Activated T-helper 17 cell treated with anti-CD3 and anti-CD28 coated beads, Interleukin-2, amount 50 U/mL, for 72 hours (primary cell): ENCODE measurements at regions not wholly inside any gene's neighbourhood (a gene's known extent, or its start where the extent isn't known, plus 50 kb on each side); places are given as distances from the start of the nearest gene placed in this dataset.

Experiments
- ATAC-seq: fragments of 150-1000 bp; cut with Tn5 transposase; replicated peaks from 2 replicates; pipeline ENCODE4 v1.10.0; 2021; ENCODE audit warnings: mild to moderate bottlenecking, moderate library complexity
- H3K27ac Mint-ChIP-seq: one replicate; pipeline ENCODE4 v1.8.0; 2022; ENCODE audit warnings: mixed read lengths
- H3K27me3 Mint-ChIP-seq: one replicate; pipeline ENCODE4 v1.8.0; 2022; ENCODE audit warnings: mixed read lengths
- H3K36me3 Mint-ChIP-seq: one replicate; pipeline ENCODE4 v1.8.0; 2022; ENCODE audit warnings: low read depth, mild to moderate bottlenecking, mixed read lengths
- H3K4me1 Mint-ChIP-seq: one replicate; pipeline ENCODE4 v1.8.0; 2022; ENCODE audit warnings: mixed read lengths
- H3K4me3 Mint-ChIP-seq: one replicate; pipeline ENCODE4 v1.8.0; 2022; ENCODE audit warnings: mild to moderate bottlenecking, mixed read lengths
- H3K9me3 Mint-ChIP-seq: one replicate; pipeline ENCODE4 v1.8.0; 2022; ENCODE audit warnings: mixed read lengths

DNA sequence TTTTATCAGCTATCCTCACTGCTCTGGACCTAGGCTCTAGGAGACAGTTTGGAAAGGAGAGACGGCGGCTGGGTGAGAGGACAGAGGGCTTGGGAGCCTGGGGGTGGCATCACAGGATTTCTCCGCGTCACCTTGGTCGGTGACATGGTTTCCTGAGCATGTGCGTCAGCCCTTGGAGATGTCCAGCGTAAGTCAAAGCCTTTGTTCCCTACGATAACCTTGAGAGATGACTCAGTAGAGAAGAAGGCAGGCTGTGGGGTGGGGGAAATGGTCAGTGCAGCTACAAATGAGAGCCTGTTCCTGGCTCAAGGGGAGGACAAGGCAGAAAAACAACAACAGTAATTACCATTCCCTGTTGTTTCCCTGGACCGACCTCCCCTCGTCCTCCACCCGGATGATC lies 90.2 kb upstream of the TBX3 start:
- no peak for ATAC-seq
- Mint-ChIP-seq H3K27ac (no peak overlapping the region), H3K36me3 (no peaks in the 10 kb centered on the region), H3K4me1 (no peaks in the 10 kb centered on the region), H3K27me3 (no peaks in the 10 kb centered on the region), H3K4me3 (no peak overlapping the region), H3K9me3 (peaks cover 4% of the 10 kb centered on the region)

DNA sequence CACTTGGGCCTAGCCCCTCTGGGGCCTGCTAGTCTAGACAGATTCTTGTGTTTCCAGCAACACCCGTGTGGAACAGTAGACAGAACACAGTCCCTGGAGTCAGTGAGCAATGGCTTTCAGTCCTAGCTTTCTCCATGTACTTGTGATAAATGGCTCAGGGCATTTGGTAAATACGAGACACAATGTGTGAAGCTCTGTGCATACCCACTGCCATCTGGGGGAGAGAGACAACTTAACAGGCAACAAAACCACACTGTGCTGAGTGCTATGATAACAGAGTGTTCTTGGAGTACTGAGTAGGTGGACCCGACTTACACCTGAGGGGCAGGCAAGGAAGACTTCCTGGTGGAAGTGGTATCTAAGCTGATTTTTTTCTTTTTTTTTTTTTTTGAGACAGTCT lies 86.3 kb upstream of the TBX3 start:
- no peaks in the 10 kb centered on the region for H3K4me1 Mint-ChIP-seq
- peaks cover 7% of the 10 kb centered on the region for H3K9me3 Mint-ChIP-seq
- no peak for ATAC-seq
- no peaks in the 10 kb centered on the region for H3K27me3 Mint-ChIP-seq
- H3K4me3 Mint-ChIP-seq, result no peak overlapping the region
- no peak overlapping the region for H3K27ac Mint-ChIP-seq
- no peaks in the 10 kb centered on the region for H3K36me3 Mint-ChIP-seq

DNA sequence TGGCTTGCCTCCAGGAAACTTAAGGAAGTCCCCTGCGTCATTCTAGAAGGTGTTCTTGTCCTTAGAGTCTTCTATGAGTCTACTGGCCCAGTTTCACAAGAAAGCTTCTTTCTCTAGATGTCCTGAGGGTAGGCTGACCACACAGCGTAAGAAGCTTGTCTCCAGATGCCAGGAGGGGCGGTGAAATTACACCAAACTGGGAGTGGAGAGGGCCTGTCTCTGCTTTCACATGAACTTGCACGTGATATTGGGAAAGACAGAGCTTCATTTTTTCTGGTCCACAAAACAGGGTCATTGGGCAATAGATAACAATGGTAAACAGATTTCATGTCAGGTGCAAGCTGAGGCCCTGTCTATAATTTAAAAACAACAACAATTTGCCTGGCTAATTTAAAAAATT lies 85.7 kb upstream of the TBX3 start:
- no peaks in the 10 kb centered on the region for H3K36me3 Mint-ChIP-seq
- H3K4me1 Mint-ChIP-seq, result no peaks in the 10 kb centered on the region
- peaks cover 7% of the 10 kb centered on the region for H3K9me3 Mint-ChIP-seq
- ATAC-seq, result no peak
- no peak overlapping the region for H3K4me3 Mint-ChIP-seq
- H3K27ac Mint-ChIP-seq, result no peak overlapping the region
- H3K27me3 Mint-ChIP-seq, result no peaks in the 10 kb centered on the region

DNA sequence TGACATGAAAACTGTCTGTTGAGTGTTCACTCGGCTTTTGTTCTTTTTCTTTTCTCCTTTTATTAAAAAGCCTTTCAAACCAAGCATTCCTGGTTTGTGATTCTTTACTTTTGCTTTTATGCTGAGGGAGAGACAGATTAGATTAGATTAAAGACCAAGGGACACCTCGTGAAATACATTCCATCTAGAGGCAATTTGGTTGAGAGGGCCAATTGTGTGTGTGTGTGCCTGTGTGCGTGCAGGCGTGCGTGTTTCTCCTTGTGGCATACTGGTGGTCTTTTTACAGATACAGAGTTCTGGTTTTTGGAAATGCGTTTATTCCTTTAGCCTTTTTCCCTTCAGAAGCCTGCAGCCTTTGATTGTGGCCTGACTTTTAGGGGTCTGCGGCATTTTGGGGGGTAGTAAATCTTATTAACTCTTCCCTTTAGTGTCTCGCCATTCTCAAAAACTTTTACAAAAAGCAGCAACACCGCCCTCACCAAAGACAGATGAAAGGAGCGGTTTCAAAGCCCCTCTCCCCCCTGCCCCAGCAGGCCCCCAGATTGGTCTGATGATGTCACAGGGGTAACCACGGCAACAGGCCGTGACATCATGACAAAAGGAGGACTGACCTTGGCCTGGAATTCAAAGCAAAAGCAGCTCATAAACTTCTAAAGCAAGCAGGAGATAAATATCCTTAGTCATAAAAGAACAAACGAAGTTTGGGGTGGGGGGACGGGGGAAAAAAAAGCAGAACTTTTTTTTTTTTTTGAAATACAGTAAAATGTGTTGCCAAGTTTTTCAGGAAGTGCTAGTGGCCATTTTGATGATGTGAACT lies 84.1 kb upstream of the TBX3 start:
- no peaks in the 10 kb centered on the region for H3K27me3 Mint-ChIP-seq
- H3K4me1 Mint-ChIP-seq, result no peaks in the 10 kb centered on the region
- no peak overlapping the region for H3K27ac Mint-ChIP-seq
- ATAC-seq, result no peak
- H3K4me3 Mint-ChIP-seq, result no peak overlapping the region
- H3K36me3 Mint-ChIP-seq, result no peaks in the 10 kb centered on the region
- H3K9me3 Mint-ChIP-seq, result peaks cover 7% of the 10 kb centered on the region

DNA sequence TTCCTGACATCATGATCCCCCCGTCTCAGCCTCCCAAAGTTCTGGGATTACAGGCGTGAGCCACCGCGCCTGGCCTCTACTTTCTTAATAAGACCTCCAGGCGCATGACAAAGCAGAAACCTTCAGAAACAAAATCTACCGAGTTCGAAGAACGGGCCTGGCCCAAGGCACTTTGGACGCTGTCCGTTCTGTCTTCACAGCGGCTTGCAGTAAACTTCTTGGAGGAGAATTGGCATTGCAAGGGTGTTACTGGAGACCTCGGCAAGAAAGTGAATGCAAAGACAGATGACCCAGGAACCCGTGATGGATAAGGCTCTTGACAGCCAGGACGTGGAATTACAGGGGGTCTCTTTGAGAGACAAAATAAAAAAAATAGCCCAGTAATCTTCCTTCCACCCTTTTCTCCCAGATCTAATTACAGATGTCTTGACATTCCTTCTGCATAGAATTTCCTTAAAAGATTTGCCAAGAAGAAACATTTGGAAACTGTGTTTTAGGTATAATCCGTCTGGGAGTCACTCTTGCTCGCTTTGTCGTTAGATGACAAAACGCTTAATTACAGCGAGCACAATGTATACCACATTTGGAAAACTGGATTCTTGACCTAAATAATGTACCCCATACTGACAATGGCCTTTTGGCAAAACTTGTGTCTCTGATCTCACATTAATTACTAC lies 83.2 kb upstream of the TBX3 start:
- Mint-ChIP-seq H3K36me3 (no peaks in the 10 kb centered on the region), H3K4me1 (no peaks in the 10 kb centered on the region), H3K27ac (no peak overlapping the region), H3K9me3 (peaks cover 9% of the 10 kb centered on the region), H3K27me3 (no peaks in the 10 kb centered on the region), H3K4me3 (no peak overlapping the region)
- ATAC-seq, result no peak

DNA sequence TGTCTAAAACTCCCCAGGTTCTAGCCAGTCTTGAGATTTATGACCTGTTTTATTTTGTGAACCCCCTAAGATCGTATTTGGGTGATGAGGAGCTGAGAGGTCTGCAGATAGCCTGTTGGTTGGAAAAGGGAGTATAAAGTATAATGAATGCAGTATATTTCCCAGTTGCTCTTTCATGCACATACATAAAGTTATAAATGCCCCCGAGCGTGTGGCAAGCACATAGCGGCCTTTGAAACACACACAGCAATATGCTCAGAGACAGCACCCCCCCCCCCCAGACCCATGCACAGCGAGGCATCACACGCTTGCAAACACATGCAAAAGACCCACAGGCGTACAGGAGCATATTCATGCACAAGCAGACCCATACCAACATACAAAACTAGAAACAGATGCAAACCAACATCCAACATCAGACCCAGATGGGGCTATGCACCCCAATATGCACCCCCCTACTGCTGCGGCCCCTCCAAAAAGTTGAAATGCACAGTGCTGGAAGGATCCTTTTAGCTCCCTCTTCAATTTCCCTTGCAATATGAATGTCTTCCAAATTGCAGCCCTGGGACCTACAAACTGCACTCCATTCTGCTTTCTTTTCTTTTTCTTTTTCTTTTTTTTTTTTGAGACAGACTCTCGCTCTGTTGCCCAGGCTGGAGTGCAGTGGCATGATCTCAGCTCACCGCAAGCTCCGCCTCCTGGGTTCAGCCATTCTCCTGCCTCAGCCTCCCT lies 82.2 kb upstream of the TBX3 start:
- no peaks in the 10 kb centered on the region for H3K4me1 Mint-ChIP-seq
- no peaks in the 10 kb centered on the region for H3K27me3 Mint-ChIP-seq
- ATAC-seq, result no peak

DNA sequence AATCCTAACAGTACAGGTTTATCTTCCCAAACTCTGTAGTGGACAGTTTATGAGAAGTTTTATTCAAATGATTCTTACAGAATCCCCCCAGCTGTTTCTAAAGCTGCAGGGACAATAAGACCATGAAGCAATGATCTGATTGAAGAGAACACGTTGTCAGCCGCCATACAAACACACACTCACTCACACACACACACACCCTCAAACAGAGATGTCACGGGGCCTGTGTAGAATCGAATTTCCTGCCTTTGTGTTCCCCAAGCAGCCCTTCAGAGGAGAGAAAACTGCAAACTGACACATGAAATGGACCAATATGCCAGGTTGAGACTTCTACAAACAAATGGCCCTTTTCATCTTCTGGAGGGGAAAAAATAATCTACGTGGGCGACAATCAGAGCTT lies 80.5 kb upstream of the TBX3 start:
- Mint-ChIP-seq H3K9me3 (peaks cover 10% of the 10 kb centered on the region), H3K27ac (no peak overlapping the region), H3K27me3 (no peaks in the 10 kb centered on the region), H3K36me3 (no peaks in the 10 kb centered on the region), H3K4me1 (no peaks in the 10 kb centered on the region), H3K4me3 (no peak overlapping the region)
- ATAC-seq, result no peak

More for the DNA sequence above, 82.2 kb upstream of the TBX3 start:
- Mint-ChIP-seq H3K9me3 (peaks cover 10% of the 10 kb centered on the region), H3K36me3 (no peaks in the 10 kb centered on the region), H3K4me3 (no peak overlapping the region), H3K27ac (no peak overlapping the region)

DNA sequence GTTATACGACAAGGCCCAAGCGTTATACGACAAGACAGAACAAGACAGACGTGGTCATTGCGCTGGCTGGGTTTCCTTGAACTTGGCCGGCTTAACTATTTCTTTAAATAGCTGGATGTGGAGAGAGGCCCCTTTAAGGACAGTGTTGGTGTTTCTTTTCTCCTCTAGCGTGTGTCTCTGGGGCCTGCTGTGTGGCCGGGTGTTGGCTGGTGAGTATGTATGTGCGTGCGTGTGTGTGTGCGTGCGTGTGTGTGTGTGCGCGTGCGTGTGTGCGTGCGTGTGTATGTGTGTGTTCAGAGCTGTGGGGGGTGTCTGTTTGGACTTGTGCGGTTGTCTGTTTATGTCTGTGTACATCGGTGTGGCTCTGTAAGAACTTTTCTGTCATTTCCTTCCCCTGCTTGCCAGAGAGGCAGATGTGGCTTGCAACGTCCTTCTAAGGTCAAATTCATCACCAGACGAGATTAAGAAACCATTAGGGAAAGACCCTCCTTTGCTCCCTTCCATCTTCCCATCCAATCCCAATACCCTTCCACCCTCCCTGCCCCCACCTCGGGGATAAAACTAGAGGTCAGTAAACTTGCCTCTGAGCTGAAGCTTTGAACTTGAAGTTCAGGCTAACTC lies 78.6 kb upstream of the TBX3 start:
- peaks cover 4% of the 10 kb centered on the region for H3K27me3 Mint-ChIP-seq
- H3K27ac Mint-ChIP-seq, result no peak overlapping the region
- H3K4me1 Mint-ChIP-seq, result no peaks in the 10 kb centered on the region
- H3K36me3 Mint-ChIP-seq, result no peaks in the 10 kb centered on the region
- peaks cover 3% of the 10 kb centered on the region for H3K9me3 Mint-ChIP-seq
- ATAC-seq, result no peak
- no peak overlapping the region for H3K4me3 Mint-ChIP-seq

DNA sequence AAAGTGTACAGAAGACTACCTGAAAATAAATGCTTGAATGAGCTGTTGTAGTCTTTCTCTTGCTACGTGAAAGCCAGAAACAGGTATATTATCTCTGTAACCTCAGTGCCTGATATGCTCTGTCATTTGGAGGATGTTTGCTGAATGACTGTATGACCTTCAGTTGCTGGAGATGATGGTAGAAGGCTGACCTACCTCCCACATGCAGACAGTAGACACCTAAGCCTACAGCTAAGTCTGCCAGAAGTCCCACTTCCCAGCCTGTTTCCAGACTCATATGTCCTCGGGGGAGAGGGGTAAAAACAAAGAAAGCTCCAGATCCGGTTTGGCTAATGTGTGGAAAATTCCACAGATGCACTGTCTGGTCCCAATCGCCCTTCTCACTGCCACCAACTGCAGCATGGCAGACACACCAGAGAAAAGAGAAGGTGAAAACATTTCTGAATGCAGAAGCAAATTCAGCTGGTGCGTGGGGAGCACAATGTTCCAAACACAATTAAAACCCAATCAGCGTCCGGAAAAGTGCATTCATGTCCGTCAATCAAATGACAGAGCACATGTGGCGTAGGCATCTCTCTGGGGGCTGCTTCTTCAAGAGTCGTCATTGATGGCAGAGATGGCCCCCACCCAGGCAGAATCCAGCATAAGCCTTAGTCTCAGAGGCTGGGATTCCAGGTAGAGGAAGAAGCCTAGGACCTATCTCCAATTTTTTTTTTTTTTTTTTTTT lies 76.3 kb upstream of the TBX3 start:
- Mint-ChIP-seq H3K4me1 (no peaks in the 10 kb centered on the region), H3K4me3 (no peak overlapping the region), H3K36me3 (no peaks in the 10 kb centered on the region), H3K27me3 (peaks cover 4% of the 10 kb centered on the region), H3K27ac (no peak overlapping the region), H3K9me3 (peaks cover 3% of the 10 kb centered on the region)
- ATAC-seq, result no peak

DNA sequence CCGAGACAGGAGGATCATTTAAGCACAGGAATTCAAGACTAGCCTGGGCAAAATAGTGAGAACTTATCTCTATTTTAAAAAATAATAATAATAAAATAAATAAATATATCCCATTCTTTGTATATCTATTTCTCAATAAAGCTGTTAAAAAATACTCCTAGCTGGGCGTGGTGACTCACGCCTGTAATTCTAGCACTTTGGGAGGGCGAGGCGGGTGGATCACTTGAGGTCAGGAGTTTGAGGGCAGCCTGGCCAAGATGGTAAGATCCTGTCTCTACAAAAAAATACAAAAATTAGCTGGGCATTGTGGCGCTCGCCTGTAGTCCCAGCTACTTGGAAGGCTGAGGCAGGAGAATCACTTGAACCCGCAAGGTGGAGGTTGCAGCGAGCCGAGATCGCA lies 75.7 kb upstream of the TBX3 start:
- Mint-ChIP-seq H3K36me3 (no peaks in the 10 kb centered on the region), H3K4me1 (no peaks in the 10 kb centered on the region), H3K9me3 (peaks cover 3% of the 10 kb centered on the region), H3K27ac (no peak overlapping the region), H3K27me3 (peaks cover 4% of the 10 kb centered on the region), H3K4me3 (no peak overlapping the region)
- ATAC-seq, result no peak

DNA sequence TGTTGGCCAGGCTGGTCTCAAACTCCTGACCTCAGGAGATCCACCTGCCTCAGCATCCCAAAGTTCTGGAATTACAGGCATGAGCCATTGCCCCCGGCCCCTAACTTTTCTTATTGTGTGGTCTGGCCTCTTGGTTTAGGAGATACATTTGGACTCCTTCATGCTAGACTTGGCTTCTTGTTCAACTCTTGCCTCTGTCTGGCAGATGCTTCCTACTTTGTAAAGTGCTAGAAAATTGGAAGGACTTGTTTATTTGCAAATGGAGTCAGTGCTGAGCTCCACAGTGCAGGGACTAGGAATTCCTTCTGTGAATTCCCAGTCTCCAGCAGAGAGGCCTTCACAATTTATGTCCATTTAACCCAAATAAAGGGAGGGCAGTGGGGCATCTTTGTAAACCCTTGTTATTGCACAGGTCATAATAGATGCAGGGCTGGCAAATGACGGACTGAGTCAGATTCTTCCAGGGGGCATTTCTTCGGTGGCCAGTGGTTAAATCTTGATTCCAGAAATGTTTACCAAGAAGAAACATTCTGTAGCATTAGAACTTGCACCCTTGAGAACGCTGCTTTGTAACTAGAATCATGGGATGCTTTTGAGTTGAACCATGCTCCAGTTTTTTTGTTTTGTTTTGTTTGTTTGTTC lies 73.8 kb upstream of the TBX3 start:
- H3K4me1 Mint-ChIP-seq, result no peaks in the 10 kb centered on the region
- no peak for ATAC-seq
- peaks cover 4% of the 10 kb centered on the region for H3K27me3 Mint-ChIP-seq
- H3K4me3 Mint-ChIP-seq, result no peak overlapping the region
- H3K36me3 Mint-ChIP-seq, result no peaks in the 10 kb centered on the region
- H3K27ac Mint-ChIP-seq, result no peak overlapping the region
- H3K9me3 Mint-ChIP-seq, result peaks cover 3% of the 10 kb centered on the region

DNA sequence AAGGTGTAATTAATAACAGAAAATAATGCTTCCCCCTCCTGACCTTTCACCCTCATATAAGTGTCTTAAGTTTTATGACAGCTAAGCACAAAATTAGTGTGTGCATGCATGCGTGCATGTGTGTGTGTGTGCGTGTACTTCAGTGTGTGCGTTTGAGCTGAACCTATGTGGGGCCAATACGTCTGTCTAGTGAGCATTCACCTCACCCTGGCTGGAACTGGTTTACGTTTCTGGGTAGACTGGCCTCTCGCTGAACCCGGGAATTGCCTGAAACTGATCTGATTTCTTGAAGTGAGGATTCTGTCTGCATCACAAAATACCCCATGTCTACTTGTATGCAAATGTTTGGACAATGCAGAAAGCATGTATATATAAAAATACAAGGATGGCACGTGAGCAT lies 68.2 kb upstream of the TBX3 start:
- ATAC-seq, result no peak
- peaks cover 3% of the 10 kb centered on the region for H3K27me3 Mint-ChIP-seq
- H3K4me1 Mint-ChIP-seq, result no peaks in the 10 kb centered on the region
- peaks cover 6% of the 10 kb centered on the region for H3K9me3 Mint-ChIP-seq
- no peaks in the 10 kb centered on the region for H3K36me3 Mint-ChIP-seq
- no peak overlapping the region for H3K4me3 Mint-ChIP-seq
- no peak overlapping the region for H3K27ac Mint-ChIP-seq

DNA sequence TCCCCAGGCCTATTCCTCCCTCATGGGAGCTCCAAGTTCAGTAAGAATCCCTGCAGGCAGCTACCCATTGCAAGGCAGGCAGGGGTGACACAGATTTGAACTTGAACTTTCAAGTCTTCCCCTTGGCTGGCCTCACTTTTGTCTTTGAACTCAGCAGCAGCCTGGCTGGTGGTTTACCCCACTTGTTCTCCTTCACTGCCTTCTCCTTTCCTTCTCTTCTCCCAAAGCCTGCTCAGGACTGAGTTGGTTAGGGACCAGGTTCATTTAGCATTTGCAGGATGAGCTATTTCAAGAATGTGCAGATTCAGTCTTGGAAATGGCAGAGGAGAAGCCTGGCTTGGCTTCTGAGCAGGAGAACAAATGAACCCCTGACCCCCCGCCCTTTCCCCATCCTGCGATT lies 67.7 kb upstream of the TBX3 start:
- Mint-ChIP-seq H3K27ac (no peak overlapping the region), H3K9me3 (peaks cover 6% of the 10 kb centered on the region), H3K4me1 (no peaks in the 10 kb centered on the region), H3K4me3 (no peak overlapping the region), H3K36me3 (no peaks in the 10 kb centered on the region), H3K27me3 (peaks cover 3% of the 10 kb centered on the region)
- ATAC-seq, result no peak

DNA sequence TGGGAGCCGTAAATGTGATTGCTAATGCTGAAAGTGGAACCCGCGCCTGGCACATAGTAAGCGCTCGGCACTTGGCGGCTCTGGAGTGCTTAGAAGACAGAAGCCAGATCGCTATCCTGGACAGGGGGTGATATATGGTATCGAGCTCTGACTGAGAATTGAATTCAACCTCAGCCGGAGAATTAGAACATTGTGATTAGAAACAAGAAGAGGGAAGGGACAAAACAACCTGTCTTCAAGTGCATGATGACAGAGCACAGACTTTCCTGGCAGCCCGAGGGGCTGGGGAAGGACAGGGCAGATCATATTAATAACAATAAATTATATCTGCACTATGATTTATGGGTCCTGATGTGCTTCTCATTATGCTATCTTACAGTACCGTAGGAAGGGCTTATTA lies 66.9 kb upstream of the TBX3 start:
- no peak for ATAC-seq
- H3K9me3 Mint-ChIP-seq, result peaks cover 6% of the 10 kb centered on the region
- peaks cover 3% of the 10 kb centered on the region for H3K27me3 Mint-ChIP-seq
- H3K4me3 Mint-ChIP-seq, result no peak overlapping the region
- H3K27ac Mint-ChIP-seq, result no peak overlapping the region
- H3K36me3 Mint-ChIP-seq, result no peaks in the 10 kb centered on the region
- no peaks in the 10 kb centered on the region for H3K4me1 Mint-ChIP-seq
